ENCODE measurements at regions not wholly inside any gene's neighbourhood (a gene's known extent, or its start where the extent isn't known, plus 50 kb on each side); places are given as distances from the start of the nearest gene placed in this dataset.
A peak's percentile ranks its signal among the peaks of the same experiment; 100 is the strongest.

DNA sequence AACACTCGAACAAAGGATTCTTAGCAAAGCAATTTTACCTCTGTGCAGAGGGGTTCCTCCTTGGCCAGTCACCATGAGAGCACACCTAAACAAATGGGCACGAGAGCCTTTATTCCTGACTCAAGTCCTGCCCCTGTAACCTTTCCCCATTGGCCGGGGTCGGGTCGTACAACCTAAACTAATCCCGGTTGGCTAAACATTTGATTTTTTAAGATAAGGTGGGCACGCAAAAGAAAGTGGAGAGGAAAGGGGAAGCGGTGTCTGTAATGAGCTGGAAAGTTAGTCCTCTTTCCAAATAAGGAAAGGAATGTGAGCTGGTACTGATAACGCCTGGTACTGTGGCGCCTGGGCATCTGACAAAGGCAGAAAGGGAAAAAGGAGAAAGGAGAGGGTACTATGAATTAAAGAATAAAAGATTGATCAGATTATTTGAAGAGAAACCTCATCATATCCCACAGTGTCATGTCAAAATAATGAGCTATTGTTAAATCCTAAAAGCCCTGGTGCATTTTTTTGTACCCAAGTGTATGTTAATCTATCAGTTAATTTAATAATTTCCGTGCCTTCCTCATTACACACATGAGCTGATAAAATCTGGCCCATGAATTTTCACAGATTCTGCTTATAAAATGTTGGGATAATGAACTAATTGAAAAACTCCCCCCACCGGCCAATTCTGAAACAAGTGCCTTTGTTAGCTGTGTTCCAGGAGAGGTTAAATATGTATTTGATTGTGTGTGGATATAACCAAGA lies 335.7 kb downstream of the RFC3 start:
- Histone ChIP-seq H3K4me1 (peaks cover 19 to 25% (median 22%) of the 10 kb centered on the region in 10 experiments), H3K27me3 (no peaks in the 10 kb centered on the region)

DNA sequence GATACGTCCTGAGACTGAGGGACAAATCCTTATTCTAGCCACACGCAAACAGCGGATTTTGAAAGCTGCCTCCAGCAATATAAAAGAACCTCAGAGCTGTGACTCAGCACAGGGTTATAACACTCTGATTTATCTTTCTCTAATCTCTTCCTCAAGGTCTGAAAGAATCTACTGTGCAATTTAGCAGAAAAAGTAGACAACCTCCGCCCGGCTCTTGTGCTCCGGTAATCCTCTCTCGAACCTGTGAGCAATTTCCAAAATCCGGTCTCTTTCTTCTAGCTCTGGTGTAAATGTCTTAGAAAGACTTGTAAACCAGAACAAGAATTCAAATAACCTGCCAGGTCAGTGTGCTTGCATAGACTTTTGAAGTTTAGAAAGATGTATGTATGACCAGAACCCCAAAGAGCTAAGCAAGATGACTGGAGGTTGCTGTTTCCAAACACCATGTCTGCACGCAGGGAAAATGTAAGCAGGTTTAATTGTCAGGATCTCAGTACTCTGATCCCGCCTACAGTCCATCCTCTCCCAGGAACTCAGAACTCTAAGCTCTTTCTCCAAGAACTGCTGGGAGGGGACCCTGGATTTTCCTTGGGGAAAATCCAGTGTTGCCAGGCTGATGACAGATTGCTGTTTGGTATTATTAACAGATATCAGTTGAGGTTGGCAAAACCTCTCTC lies 338.1 kb downstream of the RFC3 start:
- Histone ChIP-seq H3K9ac (peak overlapping the region in 2 of 11 experiments; percentile 15 to 37; a peak in 1 of 22 replicates), H3K4me1 (peaks cover 19 to 25% (median 22%) of the 10 kb centered on the region in 10 experiments), H3K9me3 (replicated peaks in 1 of 11) (peaks cover 0 to 5% (median 0%) of the 10 kb centered on the region in 11 experiments; a peak in 1 of 22 replicates), H4K20me1 (no peaks in the 10 kb centered on the region), H3K36me3 (no peaks in the 10 kb centered on the region), H3K4me3 (no peak overlapping the region), H3K27ac (peak overlapping the region in 9 of 11 experiments; percentile 34 to 71 (median 61); a peak in 14 of 22 replicates), H3K27me3 (no peaks in the 10 kb centered on the region), H3K4me2 (peak overlapping the region in 10 of 11 experiments; percentile 65 to 86 (median 76); a peak in 20 of 22 replicates)
- TF ChIP-seq Cebpa-rat (IDR thresholded peaks at IDR 0.05), result no peak

More for the DNA sequence above, 335.7 kb downstream of the RFC3 start:
- no peaks in the 10 kb centered on the region for H3K36me3 ChIP-seq
- H3K4me3 ChIP-seq, result no peak overlapping the region
- H4K20me1 ChIP-seq, result no peaks in the 10 kb centered on the region
- H3K4me2 ChIP-seq, result no peak overlapping the region
- H3K9me3 ChIP-seq (replicated peaks in 1 of 11), result no peaks in the 10 kb centered on the region
- no peak overlapping the region for H3K27ac ChIP-seq
- H3K9ac ChIP-seq, result no peak overlapping the region
- no peak for TF ChIP-seq Cebpa-rat (IDR thresholded peaks at IDR 0.05)

DNA sequence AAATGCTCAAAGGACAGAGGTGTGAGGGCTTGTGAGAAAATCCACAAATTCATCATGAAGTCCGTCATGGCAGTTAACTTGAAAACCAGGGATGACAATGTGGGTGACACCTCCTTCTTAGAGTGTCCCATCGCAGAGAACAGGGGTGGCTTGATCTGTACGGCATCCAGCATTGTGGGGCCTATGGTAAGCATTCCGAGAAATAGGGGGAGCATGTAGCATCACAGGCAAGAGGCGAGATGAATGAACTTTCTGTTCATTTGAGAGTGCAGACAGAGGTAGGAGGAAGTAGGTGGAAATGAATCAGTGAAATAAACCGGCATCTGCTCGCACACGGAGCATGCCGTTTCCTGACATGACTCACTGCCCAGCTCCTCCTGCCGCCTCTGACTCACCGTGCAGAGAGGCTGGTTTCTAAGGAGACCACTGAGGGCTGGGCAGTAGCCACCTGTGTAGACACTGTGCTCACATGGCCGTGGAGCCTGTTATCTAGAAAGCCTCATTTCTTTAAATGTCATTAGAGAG lies 339.0 kb downstream of the RFC3 start:
- Histone ChIP-seq H3K9me3 (replicated peaks in 1 of 11) (peaks cover 0 to 5% (median 0%) of the 10 kb centered on the region in 11 experiments; a peak in 1 of 22 replicates), H3K9ac (peak overlapping the region in 4 of 11 experiments; percentile 15 to 50 (median 28); a peak in 5 of 22 replicates), H4K20me1 (no peaks in the 10 kb centered on the region), H3K4me3 (no peak overlapping the region), H3K4me2 (peak overlapping the region; percentile 65 to 86 (median 76)), H3K4me1 (peaks cover 21 to 30% (median 26%) of the 10 kb centered on the region in 10 experiments), H3K27me3 (no peaks in the 10 kb centered on the region), H3K27ac (peak overlapping the region in 9 of 11 experiments; percentile 34 to 71 (median 61); a peak in 16 of 22 replicates), H3K36me3 (no peaks in the 10 kb centered on the region)
- TF ChIP-seq Cebpa-rat (IDR thresholded peaks at IDR 0.05), result no peak

DNA sequence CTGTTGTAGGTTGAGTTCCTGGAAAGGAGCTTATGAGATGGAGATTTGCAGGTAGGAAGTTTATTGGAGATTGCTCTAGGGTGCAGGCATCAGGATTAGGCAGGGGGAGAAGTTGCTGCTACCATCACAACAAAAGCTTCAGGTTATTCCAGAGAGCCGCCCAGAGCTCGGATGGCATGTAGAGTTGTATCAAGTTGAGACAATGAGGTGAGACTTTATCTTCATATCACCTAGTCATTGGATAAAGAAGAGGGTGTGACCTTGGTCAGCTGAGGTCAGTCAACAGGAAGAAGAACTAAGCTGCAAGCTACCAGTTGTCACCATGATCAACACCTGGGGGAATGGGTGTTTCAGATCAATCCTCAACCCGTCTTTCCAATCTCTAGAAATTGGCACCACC lies 342.0 kb downstream of the RFC3 start:
- Histone ChIP-seq H3K36me3 (no peaks in the 10 kb centered on the region), H3K27me3 (no peaks in the 10 kb centered on the region), H3K9me3 (replicated peaks in 1 of 11) (peaks cover 0 to 5% (median 0%) of the 10 kb centered on the region in 11 experiments; a peak in 1 of 22 replicates), H3K4me2 (no peak overlapping the region), H3K27ac (no peak overlapping the region), H3K9ac (no peak overlapping the region), H3K4me3 (no peak overlapping the region), H3K4me1 (peaks cover 30 to 46% (median 41%) of the 10 kb centered on the region in 10 experiments), H4K20me1 (no peaks in the 10 kb centered on the region)
- TF ChIP-seq Cebpa-rat (IDR thresholded peaks at IDR 0.05), result no peak

DNA sequence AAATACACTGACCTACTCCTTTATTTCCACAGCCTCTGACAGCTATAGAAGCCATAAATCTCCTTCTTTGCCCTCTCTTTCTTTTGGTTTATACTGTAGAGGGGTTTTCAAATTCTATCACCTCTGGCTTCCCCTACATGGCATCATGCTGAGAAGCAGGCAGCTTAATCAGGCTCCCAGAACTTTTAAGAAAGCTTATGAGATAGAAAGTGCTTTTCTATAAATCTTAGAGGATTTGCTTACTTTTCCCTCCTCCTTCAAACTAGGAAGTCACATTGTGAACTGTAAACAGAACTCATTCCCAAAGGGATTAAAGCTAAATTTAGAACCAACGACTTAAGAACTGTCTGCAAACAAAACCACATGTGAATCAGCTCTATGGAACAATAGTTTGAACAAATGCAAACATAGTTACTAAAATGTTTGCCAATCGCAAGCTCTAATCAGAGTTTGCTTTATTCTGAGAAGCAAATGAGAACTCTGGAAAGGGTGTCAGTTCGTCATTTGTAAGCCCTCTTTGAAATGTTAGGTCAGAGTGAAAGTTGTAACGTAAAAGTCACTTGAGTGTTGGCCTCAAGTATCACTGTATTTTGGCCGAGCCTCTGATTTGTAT lies 344.1 kb downstream of the RFC3 start:
- Histone ChIP-seq H3K4me2 (peak overlapping the region; percentile 53 to 85 (median 64); a peak in 21 of 22 replicates), H3K9me3 (replicated peaks in 1 of 11) (peaks cover 0 to 5% (median 0%) of the 10 kb centered on the region in 11 experiments; a peak in 1 of 22 replicates), H3K9ac (peak overlapping the region in 6 of 11 experiments; percentile 4 to 49 (median 28); a peak in 8 of 22 replicates), H4K20me1 (no peaks in the 10 kb centered on the region), H3K27me3 (no peaks in the 10 kb centered on the region), H3K4me3 (peak overlapping the region in 1 of 10 experiments; percentile 13; a peak in 1 of 20 replicates), H3K27ac (peak overlapping the region in 8 of 11 experiments; percentile 6 to 67 (median 58); a peak in 13 of 22 replicates), H3K36me3 (no peaks in the 10 kb centered on the region), H3K4me1 (peaks cover 21 to 34% (median 29%) of the 10 kb centered on the region in 10 experiments)
- TF ChIP-seq Cebpa-rat (IDR thresholded peaks at IDR 0.05), result no peak

DNA sequence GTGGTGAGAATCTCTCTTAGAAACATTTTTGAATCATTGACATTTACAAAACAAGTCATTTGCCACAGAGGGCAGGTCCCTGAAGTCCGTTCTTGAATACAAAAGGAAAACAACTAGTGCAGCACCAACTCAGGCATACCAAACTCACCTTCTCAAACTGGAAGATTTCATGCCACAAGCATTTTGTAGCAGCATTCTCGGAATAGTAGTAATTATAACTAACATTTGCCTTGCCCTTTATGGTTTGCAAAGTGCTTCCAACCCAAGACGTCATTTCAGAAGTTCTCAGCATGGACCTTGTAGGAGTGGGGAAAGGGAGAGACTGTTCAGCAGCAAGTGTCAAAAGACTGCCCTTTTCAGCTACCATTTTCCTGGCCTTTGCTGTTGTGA lies 344.6 kb downstream of the RFC3 start:
- H3K27ac ChIP-seq, result peak overlapping the region in 8 of 11 experiments; percentile 6 to 67 (median 58); a peak in 13 of 22 replicates
- H3K4me2 ChIP-seq, result peak overlapping the region; percentile 53 to 85 (median 64)
- H3K4me1 ChIP-seq, result peaks cover 16 to 29% (median 24%) of the 10 kb centered on the region in 10 experiments
- peaks cover 0 to 5% (median 0%) of the 10 kb centered on the region in 11 experiments; a peak in 1 of 22 replicates for H3K9me3 ChIP-seq (replicated peaks in 1 of 11)
- TF ChIP-seq Cebpa-rat (IDR thresholded peaks at IDR 0.05), result no peak
- peak overlapping the region in 6 of 11 experiments; percentile 4 to 49 (median 28); a peak in 6 of 22 replicates for H3K9ac ChIP-seq
- no peaks in the 10 kb centered on the region for H3K27me3 ChIP-seq
- no peaks in the 10 kb centered on the region for H4K20me1 ChIP-seq
- H3K36me3 ChIP-seq, result no peaks in the 10 kb centered on the region
- H3K4me3 ChIP-seq, result peak overlapping the region in 1 of 10 experiments; percentile 13; a peak in 1 of 20 replicates

DNA sequence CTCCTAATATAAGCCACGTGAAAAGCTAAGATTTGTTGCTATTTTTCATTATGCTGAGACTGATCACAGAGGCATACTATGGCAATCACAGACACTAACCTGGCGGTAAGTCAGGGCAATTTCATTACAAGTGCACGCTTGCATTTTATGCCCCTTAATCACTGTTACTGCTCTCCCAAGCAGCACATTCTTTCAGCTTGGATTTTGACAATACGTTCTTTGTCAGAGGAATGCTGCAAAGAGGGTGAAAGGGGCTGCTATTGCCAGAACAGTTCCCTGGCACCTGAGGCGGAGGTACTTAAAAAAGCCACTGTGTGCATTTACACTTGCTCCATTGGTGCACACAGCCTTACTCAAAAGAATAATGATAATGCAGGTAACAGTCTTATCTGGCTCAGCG lies 346.6 kb downstream of the RFC3 start:
- Histone ChIP-seq H3K36me3 (no peaks in the 10 kb centered on the region), H4K20me1 (no peaks in the 10 kb centered on the region)

DNA sequence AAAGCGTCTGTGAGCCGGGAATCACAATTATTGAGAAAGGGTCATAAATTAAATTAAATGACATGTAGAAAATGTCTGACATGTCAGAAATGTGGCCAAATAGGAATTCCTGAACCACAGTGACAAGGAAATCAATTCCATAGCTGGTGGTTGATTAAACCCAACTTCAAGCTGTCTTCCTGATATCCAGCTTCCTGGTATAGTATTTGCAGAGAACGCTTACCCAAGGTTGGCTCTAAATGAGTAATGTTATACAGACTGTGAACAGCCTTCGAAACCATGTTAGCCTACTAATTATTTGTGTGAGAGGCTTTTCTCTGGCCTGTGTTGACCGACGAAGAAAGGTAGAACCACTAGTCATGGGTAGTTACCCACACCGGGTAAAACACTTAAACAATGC lies 347.2 kb downstream of the RFC3 start:
- Histone ChIP-seq H3K4me2 (no peak overlapping the region), H3K4me1 (peaks cover 11 to 24% (median 19%) of the 10 kb centered on the region in 10 experiments), H3K9ac (no peak overlapping the region), H3K9me3 (replicated peaks in 1 of 11) (no peaks in the 10 kb centered on the region), H3K27ac (no peak overlapping the region), H4K20me1 (no peaks in the 10 kb centered on the region), H3K4me3 (no peak overlapping the region), H3K27me3 (no peaks in the 10 kb centered on the region), H3K36me3 (no peaks in the 10 kb centered on the region)
- TF ChIP-seq Cebpa-rat (IDR thresholded peaks at IDR 0.05), result no peak

More for the DNA sequence above, 346.6 kb downstream of the RFC3 start:
- H3K27ac ChIP-seq, result no peak overlapping the region
- no peak overlapping the region for H3K4me2 ChIP-seq
- no peak overlapping the region for H3K9ac ChIP-seq
- H3K4me1 ChIP-seq, result peaks cover 11 to 23% (median 19%) of the 10 kb centered on the region in 10 experiments
- H3K9me3 ChIP-seq (replicated peaks in 1 of 11), result peaks cover 0 to 5% (median 0%) of the 10 kb centered on the region in 11 experiments; a peak in 1 of 22 replicates
- H3K27me3 ChIP-seq, result no peaks in the 10 kb centered on the region
- no peak overlapping the region for H3K4me3 ChIP-seq
- TF ChIP-seq Cebpa-rat (IDR thresholded peaks at IDR 0.05), result no peak
